Heart right ventricle (tissue), 16 donors: ENCODE measurements at regions not wholly inside any gene's neighbourhood (a gene's known extent, or its start where the extent isn't known, plus 50 kb on each side); places are given as distances from the start of the nearest gene placed in this dataset.

Experiments
- ATAC-seq, 8 donors: fragments of 200-7000 bp; cut with Tn5 transposase; one replicate each; pipeline ENCODE4 v1.9.1; 2020; ENCODE audit warnings: mild to moderate bottlenecking in 8 of 8, moderate library complexity in 8 of 8, moderate number of reproducible peaks in 1 of 8
- DNase-seq, 2 donors: peaks; one replicate each; pipeline ENCODE4 v3.0.0-alpha.2; 2020
- H3K27ac ChIP-seq, 10 donors: fragments of 200-600 bp; sonication (generic) in 2 of 10; one replicate each; pipeline versions ENCODE4 v1.5.0 to v1.8.0; 2020 to 2022; ENCODE audit warnings: mild to moderate bottlenecking in 3 of 10
- H3K27me3 ChIP-seq, 7 donors: fragments of 200-600 bp; one replicate each; pipeline ENCODE4 v1.8.0; 2021 to 2022; ENCODE audit warnings: mild to moderate bottlenecking in 2 of 7
- H3K36me3 ChIP-seq, 9 donors: fragments of 200-600 bp; sonication (generic) in 1 of 9; one replicate each; pipeline versions ENCODE4 v1.5.0 to v1.8.0; 2020 to 2022; ENCODE audit warnings: mild to moderate bottlenecking in 2 of 9
- H3K4me1 ChIP-seq, 9 donors: fragments of 200-600 bp; sonication (generic) in 1 of 9; one replicate each; pipeline versions ENCODE4 v1.5.0 to v1.8.0; 2020 to 2022; ENCODE audit warnings: mild to moderate bottlenecking in 4 of 9
- H3K4me3 ChIP-seq, 10 donors: fragments of 200-600 bp; sonication (generic) in 2 of 10; one replicate each; pipeline versions ENCODE4 v1.5.0 to v1.8.0; 2020 to 2022; ENCODE audit warnings: mild to moderate bottlenecking in 7 of 10, moderate library complexity in 2 of 10
- H3K9me3 ChIP-seq, 11 donors: fragments of 200-600 bp in 10 of 11; sonication (generic) in 2 of 11; one replicate each; pipeline versions ENCODE4 v1.5.0 to v1.8.0; 2013 to 2022; ENCODE audit warnings: mild to moderate bottlenecking in 2 of 11, control low read depth in 1 of 11, moderate library complexity in 1 of 11
- CTCF ChIP-seq, 9 donors: fragments of 200-600 bp; sonication (generic) in 2 of 9; IDR thresholded peaks; one replicate each; pipeline versions ENCODE4 v1.5.0 to v1.8.0; 2021 to 2022; ENCODE audit warnings: antibody characterized with exemption in 9 of 9, mild to moderate bottlenecking in 5 of 9, moderate library complexity in 1 of 9
- WGBS, 2 donors: extraction: QIAGEN DNeasy Blood & Tissue Kit; methylation state at CpG; one replicate each; pipeline ENCODE4 v1.1.7; 2013; ENCODE audit warnings: inconsistent platforms in 1 of 2; 5-methylcytosine and 5-hydroxymethylcytosine counted together
- intact Hi-C, 10 donors: fragments of 100-400 bp; cut with DNase I; formaldehyde crosslinking; loops; one replicate each; pipeline versions ENCODE4 v1.11.1 to v1.14.2; 2022
- donor health status: Arrhythmogenic right ventricular cardiomyopathy.
- donor health status: ischemic (EF 13 %, LVEDD 7.1; RV severe dilation, severe dysfunction).
- donor health status: healthy with polysubstance abuse.
- donor health status: DM: no; HTN: yes; CAD: no.
- donor health status: DM: no; HTN: no; CAD: no.
- donor health status: ischemic (EF 25% LVEDD 6.9; RV normal size, moderate dysfunction).
- donor health status: ischemic (EF 25% LVEDD 5.7; RV mildly dilated, moderate dysfunction).
- donor health status: healthy.
- donor health status: DM: yes; HTN: yes; CAD: no.
- donor health status: Ischemic cardiomyopathy.
- donor health status: ischemic (EF 35%, LVEDD 5.7; RV mildly dilated, moderate dysfunction).
- donor health status: nonischemic (EF 11% LVEDD 7.7; RV severe dilation, severe dysfunction).
- donor health status: DM: yes; HTN: yes; CAD: no.
- donor health status: PGD.
- donor health status: ischemic (EF 29% LVEDD 5.4; RV normal size, mild dysfunction).
- donor health status: nonischemic (EF 23%, LVEDD 6.1; RV moderate dilation, normal function).

- H3K27ac ChIP-seq = no peak overlapping the region
- H3K36me3 ChIP-seq = no peaks in the 10 kb centered on the region
- H3K4me3 ChIP-seq = no peak overlapping the region
- DNase-seq (no peak), ATAC-seq (no peak)
- H3K27me3 ChIP-seq = no peaks in the 10 kb centered on the region
- TF ChIP-seq CTCF (IDR thresholded peaks at IDR 0.05) = no peak
- intact Hi-C loops = no loop called here
- no peaks in the 10 kb centered on the region for H3K4me1 ChIP-seq
- WGBS, 2 donors = 82 to 83% methylated on average over 3 of the region's 3 CpGs
- H3K9me3 ChIP-seq = peaks cover 0 to 6% (median 0%) of the 10 kb centered on the region in 11 donors
Measured at GRCh38 chr2:14313341-14313740, 319.2 kb upstream of the LRATD1 start.

DNA sequence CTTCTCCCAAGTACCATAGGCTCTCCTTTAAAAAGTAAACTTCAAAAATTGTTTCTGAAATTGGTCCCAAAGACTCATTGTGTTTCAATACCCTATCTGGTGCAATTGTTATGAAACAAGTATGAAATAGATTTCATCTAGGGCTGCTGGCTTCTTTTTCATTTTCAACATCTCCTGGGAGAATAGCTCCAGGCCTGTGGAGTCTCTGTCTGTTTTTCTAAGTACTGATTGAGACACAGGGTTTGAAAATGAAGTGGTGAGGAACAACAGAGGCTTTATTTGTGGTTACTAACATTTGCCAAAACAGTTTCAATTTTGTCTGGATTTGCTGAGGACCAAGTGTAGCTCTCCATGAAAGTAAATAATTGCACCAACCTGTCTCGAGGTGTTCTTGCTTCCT lies 315.9 kb upstream of the LRATD1 start:
- Histone ChIP-seq H3K4me3 (no peak overlapping the region), H3K36me3 (no peaks in the 10 kb centered on the region), H3K27ac (no peak overlapping the region), H3K9me3 (peaks cover 0 to 6% (median 0%) of the 10 kb centered on the region in 11 donors), H3K4me1 (no peaks in the 10 kb centered on the region), H3K27me3 (no peaks in the 10 kb centered on the region)
- 48 to 50% methylated on average over 1 of the region's 1 CpG for WGBS, 2 donors
- DNase-seq (no peak), ATAC-seq (no peak)
- no peak for TF ChIP-seq CTCF (IDR thresholded peaks at IDR 0.05)
- intact Hi-C loops = no loop called here

GRCh38 chr2:14321357-14321756 lies 311.2 kb upstream of the LRATD1 start:
- no peaks in the 10 kb centered on the region for H3K36me3 ChIP-seq
- no peak for ATAC-seq
- no peaks in the 10 kb centered on the region for H3K27me3 ChIP-seq
- peaks cover 0 to 6% (median 0%) of the 10 kb centered on the region in 11 donors for H3K9me3 ChIP-seq
- no peak for TF ChIP-seq CTCF (IDR thresholded peaks at IDR 0.05)
- no peaks in the 10 kb centered on the region for H3K4me1 ChIP-seq
- intact Hi-C loops = no loop called here
- DNase-seq = no peak
- WGBS, 2 donors = 72 to 82% methylated on average over 4 of the region's 4 CpGs
- no peak overlapping the region for H3K27ac ChIP-seq
- no peak overlapping the region for H3K4me3 ChIP-seq

GRCh38 chr2:14322306-14322705 lies 310.2 kb upstream of the LRATD1 start:
- no peaks in the 10 kb centered on the region for H3K4me1 ChIP-seq
- peaks cover 0 to 6% (median 0%) of the 10 kb centered on the region in 11 donors for H3K9me3 ChIP-seq
- no peaks in the 10 kb centered on the region for H3K36me3 ChIP-seq
- H3K27ac ChIP-seq = no peak overlapping the region
- 62 to 73% methylated on average over 2 of the region's 2 CpGs for WGBS, 2 donors
- no peak overlapping the region for H3K4me3 ChIP-seq
- DNase-seq (no peak), ATAC-seq (no peak)
- H3K27me3 ChIP-seq = no peaks in the 10 kb centered on the region
- intact Hi-C loops = no loop called here
- TF ChIP-seq CTCF (IDR thresholded peaks at IDR 0.05) = no peak

- DNase-seq (no peak), ATAC-seq (no peak)
- intact Hi-C loops = no loop called here
- whole genome bisulfite sequencing, 2 donors = 65 to 72% methylated on average over 2 of the region's 2 CpGs
- Histone ChIP-seq H3K4me1 (no peaks in the 10 kb centered on the region), H3K27me3 (no peaks in the 10 kb centered on the region), H3K27ac (no peak overlapping the region), H3K4me3 (no peak overlapping the region), H3K9me3 (no peaks in the 10 kb centered on the region), H3K36me3 (no peaks in the 10 kb centered on the region)
- no peak for TF ChIP-seq CTCF (IDR thresholded peaks at IDR 0.05)
Measured at GRCh38 chr2:14324308-14324707, 308.2 kb upstream of the LRATD1 start.
